HG03342 (cell line): ENCODE measurements at regions not wholly inside any gene's neighbourhood (a gene's known extent, or its start where the extent isn't known, plus 50 kb on each side); places are given as distances from the start of the nearest gene placed in this dataset.

Experiments used
- ATAC-seq: cut with Tn5 transposase; IDR thresholded peaks from one replicate; pipeline ENCODE4 v1.9.1; 2021; ENCODE audit warnings: mild to moderate bottlenecking, moderate library complexity; ENCODE audit not compliant: unreplicated experiment

- ATAC-seq = no peak
Measured at GRCh38 chr3:144067059-144067458, 95.4 kb downstream of the DIPK2A start.

- ATAC-seq = no peak
Measured at GRCh38 chr3:144073698-144074097, 102.1 kb downstream of the DIPK2A start.

- ATAC-seq = no peak
Measured at GRCh38 chr3:144079634-144080033, 108.0 kb downstream of the DIPK2A start.

GRCh38 chr3:144084929-144085328 is 113.3 kb downstream of the DIPK2A start:
- ATAC-seq = no peak

- no peak for ATAC-seq
Measured at GRCh38 chr3:144085964-144086363, 114.3 kb downstream of the DIPK2A start.

GRCh38 chr3:144096016-144096415 is 124.4 kb downstream of the DIPK2A start:
- ATAC-seq = no peak

GRCh38 chr3:144097163-144097562 is 125.5 kb downstream of the DIPK2A start:
- ATAC-seq = no peak

GRCh38 chr3:144098691-144099090 is 127.1 kb downstream of the DIPK2A start:
- ATAC-seq = no peak

GRCh38 chr3:144102421-144102820 is 130.8 kb downstream of the DIPK2A start:
- no peak for ATAC-seq

- ATAC-seq = no peak
Measured at GRCh38 chr3:144104186-144104585, 132.6 kb downstream of the DIPK2A start.

- ATAC-seq = no peak
Measured at GRCh38 chr3:144104679-144105078, 133.1 kb downstream of the DIPK2A start.

- no peak for ATAC-seq
Measured at GRCh38 chr3:144105542-144105941, 133.9 kb downstream of the DIPK2A start.

- ATAC-seq = no peak
Measured at GRCh38 chr3:144106970-144107369, 135.3 kb downstream of the DIPK2A start.

- ATAC-seq = no peak
Measured at GRCh38 chr3:144107923-144108322, 136.3 kb downstream of the DIPK2A start.

GRCh38 chr3:144109944-144110343 is 138.3 kb downstream of the DIPK2A start:
- ATAC-seq = peak; percentile 94

- no peak for ATAC-seq
Measured at GRCh38 chr3:144112036-144112435, 140.4 kb downstream of the DIPK2A start.

GRCh38 chr3:144112437-144112836 is 140.8 kb downstream of the DIPK2A start:
- ATAC-seq = no peak

GRCh38 chr3:144114767-144115166 is 143.1 kb downstream of the DIPK2A start:
- ATAC-seq = no peak

GRCh38 chr3:144119633-144120032 is 148.0 kb downstream of the DIPK2A start:
- ATAC-seq = no peak

- ATAC-seq = no peak
Measured at GRCh38 chr3:144121661-144122060, 150.0 kb downstream of the DIPK2A start.

- ATAC-seq = no peak
Measured at GRCh38 chr3:144127014-144127413, 155.4 kb downstream of the DIPK2A start.

- peak; percentile 9 for ATAC-seq
Measured at GRCh38 chr3:144127700-144128099, 156.1 kb downstream of the DIPK2A start.

GRCh38 chr3:144128108-144128892 is 156.7 kb downstream of the DIPK2A start:
- peak; percentile 99 for ATAC-seq
